IPS DF 4.7 (cell line): ENCODE measurements at regions not wholly inside any gene's neighbourhood (a gene's known extent, or its start where the extent isn't known, plus 50 kb on each side); places are given as distances from the start of the nearest gene placed in this dataset.

ENCODE experiments used
- DNase-seq: peaks from one replicate; pipeline ENCODE4 v3.0.0-alpha.2; 2013; ENCODE audit warnings: low spot score; ENCODE audit errors: extremely low read depth

DNA sequence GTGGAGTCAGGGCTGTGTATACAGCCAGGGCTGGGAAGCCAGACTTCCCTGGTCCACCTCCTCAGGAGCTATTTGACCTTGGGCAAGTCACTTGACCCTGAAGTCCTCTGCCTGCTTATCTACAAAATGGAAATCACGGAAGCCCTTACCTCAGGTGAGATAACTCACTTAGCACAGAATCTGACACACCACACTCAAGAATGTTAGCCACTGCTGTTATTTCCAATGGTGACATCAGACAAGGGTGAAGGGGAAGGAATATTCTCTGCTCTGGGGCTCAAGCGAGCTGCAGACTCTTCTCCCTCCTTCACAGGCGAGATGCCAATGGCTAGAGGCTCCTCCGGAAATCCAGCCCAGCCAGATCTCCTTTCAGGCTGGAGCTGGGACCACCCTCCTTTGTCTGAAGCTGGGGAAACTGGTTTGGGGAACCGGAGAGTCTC is 189.6 kb downstream of the HAUS1 start:
- DNase-seq, result no peak

DNA sequence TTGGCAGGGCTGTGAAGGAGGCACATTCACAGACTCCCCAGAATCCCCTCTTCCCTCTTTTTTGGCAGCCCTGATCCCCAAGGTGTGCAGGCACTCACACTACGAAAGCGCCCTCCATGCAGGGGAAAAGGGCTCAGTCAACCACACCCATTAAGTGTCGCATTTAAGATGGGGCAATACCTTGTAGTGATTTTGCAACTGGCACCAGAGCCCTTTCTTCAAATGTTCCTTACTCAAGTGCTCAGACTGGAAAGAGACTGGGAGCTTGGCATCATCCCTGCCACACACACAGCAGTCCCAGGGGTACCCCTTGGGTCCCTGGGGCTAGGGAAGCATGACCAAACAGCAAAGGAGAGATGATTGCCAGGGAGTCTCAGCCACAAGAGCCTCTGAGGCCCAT is 190.1 kb downstream of the HAUS1 start:
- DNase-seq, result no peak

DNA sequence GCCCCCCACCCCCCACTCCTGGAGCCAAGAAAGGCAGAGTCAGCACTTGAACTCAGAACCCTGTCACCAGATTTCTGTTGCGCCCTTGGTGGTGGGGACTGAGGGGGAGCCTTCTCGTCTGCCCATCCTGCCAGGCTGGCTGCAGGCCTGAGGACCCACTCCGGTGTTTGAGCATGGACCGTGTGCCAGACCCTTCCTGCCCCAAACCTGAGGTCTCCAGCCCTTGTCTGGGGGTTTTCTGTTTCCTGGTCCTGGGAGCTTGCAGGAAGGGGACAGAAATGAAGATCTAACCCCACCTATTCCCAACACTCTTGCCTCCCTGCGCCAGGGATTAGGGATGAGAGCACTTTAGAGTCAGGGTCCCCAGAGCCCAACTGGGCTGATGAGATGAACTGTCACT is 190.6 kb downstream of the HAUS1 start:
- no peak for DNase-seq

DNA sequence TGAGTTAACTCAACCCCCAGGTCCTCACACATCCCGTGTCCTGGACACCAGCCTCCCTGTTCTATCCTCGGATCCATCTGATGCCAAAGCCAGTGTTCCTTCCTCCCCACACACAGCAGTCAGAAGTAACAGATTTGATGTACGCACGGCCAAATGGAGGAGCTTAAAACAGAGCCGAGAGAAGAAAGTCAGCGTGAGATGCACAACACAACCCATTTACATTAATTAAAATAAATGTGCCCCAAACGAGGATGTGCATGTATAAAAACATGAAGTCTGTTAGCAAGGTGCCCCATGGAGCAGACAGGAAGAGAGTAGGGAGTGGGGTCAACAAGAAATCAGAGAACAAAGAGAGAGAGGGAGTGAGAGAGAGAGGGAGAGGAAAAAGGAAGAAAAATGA is 191.2 kb downstream of the HAUS1 start:
- no peak for DNase-seq

DNA sequence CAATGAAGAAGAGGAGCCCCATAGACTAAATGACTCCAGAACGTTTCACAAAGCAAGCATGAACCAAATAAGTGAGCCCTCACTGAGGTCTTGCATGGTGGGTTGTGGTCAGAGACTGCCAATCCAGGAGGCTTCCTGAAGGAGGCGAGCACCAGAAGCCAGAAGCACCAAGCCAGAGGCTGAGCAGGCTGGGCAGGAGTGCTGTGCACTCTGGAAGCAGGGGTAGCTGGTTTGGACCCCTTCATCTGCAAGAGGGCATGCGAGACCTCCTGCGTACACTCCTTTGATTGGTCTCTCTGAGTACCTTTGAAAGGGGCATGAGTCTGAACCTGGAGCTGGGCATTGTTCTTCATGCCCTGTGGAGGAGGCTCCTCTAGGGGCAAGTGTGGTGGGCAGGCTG is 192.5 kb downstream of the HAUS1 start:
- DNase-seq, result no peak

DNA sequence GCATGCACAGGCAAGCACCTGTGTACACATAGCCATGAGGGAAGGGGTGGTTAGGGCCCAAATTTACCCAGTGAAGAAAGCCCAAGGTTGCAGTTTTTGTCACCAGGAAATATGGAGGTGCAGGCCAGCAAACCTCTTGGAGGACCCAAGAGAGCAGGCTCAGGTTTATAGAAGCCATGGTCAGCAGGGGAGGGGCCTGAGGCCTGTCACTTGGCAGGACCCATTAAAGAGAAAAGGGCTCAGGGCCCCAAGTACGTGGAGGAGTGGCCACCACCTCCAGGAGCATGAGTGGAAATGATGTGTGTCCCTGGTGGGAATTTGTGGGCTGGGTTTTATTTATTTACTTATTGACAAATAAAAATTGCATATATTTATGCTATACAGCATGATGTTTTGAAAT is 192.9 kb downstream of the HAUS1 start:
- DNase-seq, result no peak

DNA sequence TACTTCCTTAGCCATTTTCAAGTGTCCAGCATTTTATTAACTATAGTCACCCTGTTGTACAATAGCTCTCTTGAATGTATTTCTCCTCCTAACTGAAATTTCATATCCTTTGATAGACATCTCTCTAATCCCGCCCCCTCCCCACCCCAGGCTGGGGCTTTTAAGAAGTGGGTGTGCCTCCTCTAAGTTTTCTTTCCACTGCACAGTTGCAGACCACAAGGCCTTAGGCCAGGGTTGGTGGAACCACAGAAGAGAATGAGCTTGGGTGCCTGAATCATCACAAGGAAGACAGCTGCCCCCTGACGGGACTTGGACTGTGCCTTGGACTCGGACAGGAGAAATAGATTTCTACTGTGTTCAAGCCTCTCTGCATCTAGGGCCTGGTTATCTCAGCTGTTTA is 193.4 kb downstream of the HAUS1 start:
- DNase-seq, result no peak

DNA sequence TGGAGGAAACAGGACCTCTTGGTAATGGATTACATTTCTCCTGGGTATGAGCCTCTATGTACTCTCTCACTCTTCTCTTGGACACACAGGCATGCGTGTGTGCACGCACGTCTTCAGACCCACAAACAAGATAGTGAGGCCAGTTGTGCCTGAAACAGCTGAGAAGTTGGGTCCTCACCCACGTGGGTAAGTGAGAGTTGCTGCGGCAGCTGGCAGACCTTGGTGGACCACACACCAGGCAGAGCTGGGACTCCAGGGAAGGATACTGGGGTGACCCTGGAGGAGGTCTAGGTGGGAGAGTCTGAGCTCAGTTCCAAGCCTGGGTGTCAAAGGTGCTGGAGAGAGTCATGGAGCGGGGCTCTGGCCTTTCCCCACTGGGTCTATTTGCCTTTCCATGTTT is 194.3 kb downstream of the HAUS1 start:
- no peak for DNase-seq

DNA sequence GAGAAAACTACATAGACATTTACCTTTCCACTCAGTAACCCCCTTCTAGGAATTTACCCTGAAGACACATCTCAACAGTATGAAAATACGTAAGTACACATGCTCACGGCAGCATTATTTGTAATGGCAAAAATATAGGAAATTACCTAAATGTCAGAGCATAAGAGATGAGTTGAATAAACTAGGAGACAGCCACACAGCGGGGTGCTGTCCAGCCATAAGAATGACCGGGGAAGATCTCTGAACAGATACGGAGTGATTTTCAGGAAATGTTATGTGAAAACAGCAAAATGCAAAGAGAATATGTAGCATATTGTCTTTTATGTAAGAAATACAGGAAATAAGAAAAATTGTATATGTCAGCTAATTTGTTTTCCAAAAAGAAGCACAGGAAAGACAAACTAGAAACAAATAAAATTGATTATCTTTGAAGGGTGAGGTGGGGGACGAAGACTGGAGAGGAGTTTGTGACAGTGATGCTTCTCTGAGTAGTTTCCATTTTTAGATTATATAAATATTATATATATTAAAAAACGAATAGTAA is 195.4 kb downstream of the HAUS1 start:
- no peak for DNase-seq

DNA sequence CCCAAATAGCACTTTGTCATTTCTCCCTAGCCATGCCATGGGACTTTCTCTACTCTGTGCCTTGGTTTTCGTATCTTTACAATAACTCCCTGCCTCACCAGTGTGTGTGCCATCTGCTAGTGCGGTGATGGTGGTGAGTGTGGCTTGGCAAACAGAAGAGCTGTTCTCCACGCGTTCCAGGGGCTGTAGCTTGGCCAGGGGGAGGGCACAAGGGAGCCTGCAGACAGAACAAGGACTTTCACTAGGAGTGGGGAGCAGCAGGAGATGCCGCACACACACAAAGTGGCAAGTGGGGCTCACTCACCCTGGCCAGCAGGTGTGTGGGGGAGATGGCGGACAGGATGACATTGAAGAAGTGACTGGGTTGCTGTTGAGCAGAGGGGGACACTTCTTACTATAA is 196.9 kb downstream of the HAUS1 start:
- DNase-seq, result no peak

DNA sequence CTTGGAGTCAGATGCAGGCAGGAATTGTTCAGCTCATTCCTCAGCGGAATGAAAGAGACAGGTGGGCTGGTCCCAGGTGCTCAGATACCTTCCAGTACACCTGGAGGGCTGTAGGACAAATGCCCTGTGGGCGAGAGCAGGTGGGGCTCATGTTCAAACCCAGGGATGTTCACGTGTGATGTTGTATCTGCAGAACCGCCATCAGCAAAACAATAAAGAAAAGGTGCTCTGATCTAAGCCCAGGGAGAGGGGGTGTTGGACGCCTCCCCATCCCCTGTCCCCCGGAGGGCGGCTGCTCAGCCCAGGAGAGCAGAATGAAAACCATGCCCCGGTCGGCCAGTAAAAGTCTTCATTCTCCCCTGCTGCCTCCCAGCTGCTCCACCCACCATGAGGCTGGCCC is 197.4 kb downstream of the HAUS1 start:
- DNase-seq, result no peak

DNA sequence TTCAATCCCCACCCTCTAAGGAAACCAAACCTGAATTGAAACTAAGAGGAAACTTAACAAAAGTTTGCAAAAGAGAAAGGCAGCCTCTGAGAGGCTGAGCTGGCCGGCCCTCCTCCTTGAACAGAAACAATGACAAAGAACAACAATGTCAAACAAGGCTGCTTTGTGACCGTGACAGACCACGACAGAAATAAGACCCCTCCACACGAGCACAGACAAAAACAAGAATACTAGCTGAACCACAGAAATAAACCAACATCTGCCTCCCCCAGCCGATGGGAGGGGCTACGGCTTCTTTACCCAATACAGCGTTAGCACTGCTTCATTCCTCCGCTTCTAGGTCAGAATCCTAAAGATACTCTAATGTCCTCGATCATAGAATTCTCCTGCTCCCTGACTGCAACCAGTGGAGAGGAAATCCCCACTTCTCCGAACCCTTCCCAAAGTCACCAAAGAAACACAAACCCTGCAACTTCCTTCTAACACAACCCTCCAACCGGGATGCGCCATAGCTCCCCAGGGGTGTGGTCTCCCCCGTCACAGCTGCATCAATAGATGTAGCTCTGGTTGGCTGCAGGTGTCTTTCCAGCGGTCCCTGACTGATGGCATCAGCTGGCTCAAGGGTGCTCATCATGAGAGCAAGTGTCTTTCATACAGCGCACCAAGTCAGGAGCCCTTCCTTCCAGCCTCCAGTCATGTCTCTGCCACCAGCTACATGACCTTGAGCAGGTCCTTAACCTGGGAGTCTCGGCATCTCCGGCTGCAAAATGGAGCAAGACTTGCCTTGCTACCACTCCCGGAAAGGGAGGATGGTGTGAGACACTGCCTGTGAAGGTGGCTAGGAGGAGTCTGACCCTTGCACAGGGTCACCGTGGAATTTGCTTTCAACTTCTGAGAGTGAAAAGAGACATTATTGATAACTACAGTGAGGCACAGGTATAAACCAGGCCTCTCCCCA is 198.6 kb downstream of the HAUS1 start:
- no peak for DNase-seq

DNA sequence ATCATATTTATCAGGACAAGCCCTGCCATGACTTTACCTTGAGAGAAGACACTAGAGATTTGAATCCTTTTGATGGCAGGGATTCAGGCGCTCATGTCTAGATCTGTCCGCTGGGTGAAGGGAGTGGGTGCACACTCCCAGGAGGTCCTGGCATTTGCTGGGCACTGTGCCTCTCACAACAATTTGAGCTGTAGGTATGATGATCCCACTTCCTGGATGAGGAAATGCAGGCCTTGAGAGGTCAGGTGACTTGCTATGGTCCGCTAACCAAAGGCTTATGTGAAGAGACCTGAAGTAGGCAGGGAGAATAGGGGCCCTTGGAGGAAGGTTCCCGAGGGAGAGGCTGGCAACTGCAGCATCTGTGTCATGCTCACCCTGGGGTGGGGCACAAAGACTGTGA is 206.1 kb downstream of the HAUS1 start:
- no peak for DNase-seq

DNA sequence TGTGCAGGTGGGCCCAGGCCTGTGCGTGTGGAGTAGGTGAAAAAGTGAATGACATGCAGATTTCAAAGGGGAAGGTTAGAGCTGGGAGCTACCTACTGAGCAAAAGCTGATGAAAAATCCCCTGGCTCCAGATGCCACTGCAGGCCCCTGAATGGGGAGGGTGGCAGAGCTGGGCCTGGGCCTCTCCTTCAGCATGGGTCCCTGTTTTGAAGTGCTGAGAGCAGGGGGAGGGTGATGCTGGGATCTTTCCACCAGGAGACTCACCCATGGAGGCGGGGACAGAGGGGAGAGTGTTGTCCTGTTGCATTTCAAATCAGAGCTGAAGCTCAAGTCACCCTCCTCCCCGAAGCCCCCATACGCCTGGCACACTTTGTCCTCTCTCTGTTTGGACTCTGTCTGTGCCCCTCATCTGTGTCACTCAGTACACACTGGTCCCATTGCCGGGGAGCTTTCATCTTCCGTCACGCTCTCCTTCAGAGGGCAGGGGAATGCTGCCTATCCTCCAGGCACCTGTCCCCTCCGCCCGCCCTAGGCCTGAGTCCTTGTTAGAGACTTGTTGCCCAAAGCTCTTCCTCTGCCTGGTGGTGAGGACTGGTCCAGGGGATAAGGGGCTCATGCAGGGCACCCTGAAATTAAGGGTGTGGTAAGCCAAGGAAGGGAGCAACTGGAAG is 206.6 kb downstream of the HAUS1 start:
- no peak for DNase-seq

DNA sequence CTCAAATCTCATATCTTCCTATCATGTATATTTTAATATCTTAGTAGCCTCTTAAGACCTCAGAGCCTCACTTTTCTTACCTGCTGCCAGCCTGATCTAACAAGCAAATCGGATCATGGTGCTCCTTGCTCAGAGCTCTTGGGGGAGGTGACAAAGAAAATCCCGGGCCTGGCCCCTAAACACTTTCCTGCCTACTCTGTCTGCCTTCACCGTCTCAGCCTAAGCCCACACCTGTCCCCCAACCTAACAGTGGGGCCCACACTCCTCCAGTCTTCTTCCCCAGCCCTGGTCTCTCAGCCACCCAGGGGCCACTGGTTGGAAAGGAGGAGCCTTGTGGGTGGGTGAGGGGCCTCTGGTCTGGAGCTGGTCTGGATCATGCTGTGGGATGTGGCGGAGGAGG is 207.3 kb downstream of the HAUS1 start:
- DNase-seq, result no peak

DNA sequence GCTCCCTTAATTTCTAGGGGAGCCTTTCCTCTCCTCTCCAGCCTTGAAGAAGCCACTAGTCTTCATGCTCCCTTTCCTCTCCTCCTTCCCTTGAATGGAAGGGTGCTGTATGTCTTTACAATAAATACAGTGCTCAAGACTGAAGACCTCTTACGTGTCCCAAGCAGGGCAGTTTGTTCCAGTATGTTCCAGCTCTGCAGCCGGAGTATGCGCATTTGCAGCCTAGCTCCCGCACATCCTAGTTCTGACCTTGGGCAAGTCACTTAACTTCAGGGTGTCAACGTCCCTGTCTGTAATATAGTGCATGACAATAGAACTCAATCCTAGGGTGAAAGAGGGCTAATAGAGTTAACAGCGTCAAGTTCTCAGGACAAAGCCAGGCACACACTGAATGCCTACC is 208.0 kb downstream of the HAUS1 start:
- DNase-seq, result no peak

DNA sequence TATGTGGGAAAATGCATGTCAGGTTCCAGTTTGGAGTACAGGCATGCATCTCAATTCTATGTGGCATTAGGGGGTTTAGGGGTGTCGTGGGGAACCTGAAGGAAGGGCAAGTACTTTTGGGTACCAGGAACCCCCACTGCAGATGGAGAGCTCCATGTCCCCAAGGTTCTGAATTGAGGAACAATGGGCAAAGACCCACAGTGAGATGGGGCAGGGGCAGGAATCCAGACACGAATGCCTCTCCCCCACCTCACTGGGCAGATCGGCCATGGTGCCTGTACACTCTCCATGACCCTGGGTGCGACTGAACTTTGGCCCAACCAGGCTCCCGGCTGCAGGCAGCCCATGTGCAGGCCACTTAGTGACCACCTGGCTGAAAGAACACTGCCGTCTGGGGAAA is 209.3 kb downstream of the HAUS1 start:
- DNase-seq, result no peak

DNA sequence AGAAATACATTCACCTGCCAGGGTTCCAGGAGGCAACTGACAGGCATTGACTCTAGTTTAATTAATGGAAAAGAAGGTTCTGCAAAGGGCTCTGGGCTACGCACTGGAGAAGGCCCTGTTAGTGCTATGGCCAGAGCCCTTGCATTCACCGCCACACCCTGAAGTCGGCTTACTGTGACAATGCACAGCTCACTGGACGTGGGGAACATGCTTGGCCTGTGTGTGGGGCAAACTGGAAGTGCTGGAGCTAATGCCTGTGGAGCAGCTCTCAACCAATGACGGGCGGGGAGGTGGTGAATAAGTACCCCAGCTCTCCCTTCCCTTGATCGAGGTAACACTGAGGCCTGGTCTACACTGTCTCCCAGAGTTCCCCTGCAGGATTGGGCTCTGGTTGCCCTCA is 209.8 kb downstream of the HAUS1 start:
- no peak for DNase-seq

DNA sequence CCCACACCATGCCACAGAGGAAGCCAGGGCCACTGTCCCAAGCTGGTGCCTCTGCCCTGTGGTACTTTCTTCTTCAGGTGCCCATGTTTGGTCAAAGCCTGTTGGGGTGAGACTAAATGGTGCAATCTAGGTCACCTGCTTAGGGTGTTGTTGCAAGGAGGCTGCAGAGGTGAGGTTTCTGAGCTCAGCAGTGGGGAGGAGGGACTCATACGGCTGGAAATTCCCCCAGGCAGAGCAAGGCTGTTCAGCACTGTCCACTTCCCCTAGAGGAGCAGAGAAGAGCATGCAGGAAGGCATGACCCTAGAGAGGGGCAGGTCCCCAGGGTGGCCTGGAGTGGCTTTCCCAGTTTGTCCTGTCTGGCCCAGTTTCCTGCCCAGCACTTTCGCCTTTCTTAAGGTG is 211.0 kb downstream of the HAUS1 start:
- DNase-seq, result no peak

DNA sequence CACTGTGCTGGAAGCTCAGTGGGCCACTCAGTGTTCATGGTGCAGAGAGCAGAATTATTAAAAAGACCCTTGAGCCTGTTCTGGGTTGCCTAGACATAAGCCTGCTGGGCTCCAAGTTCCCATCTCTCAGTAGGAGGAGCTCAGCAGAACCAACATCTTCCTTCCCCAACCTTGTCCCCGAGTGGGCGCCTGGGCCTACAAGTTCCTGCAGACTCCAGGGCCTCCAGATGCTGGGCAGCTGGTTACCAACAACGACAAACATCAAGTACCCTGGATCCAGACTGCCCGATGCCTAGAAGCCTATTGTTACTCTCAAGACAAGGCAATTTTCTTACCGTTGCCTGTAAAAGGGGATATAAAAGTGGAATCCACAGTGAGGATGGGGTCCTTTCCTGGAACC is 214.2 kb downstream of the HAUS1 start:
- no peak for DNase-seq

DNA sequence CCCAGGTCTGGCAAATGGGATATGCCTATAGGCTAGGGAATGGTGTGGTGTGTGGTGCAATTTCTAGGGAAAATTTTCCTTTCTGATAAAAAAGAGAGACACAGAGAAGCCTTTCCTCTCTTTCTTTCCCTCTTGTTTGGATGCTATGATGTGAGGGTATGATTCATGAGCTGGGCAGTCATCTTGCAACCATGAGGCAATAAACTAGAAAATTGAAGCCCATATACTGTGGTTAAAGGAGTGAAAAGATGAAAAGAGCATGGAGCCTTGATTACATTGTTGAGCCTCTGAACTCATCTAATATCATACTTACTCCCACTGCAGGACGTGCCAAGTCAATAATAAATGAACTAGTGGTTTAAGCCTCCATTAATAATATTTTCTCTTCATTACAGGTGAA is 215.6 kb downstream of the HAUS1 start:
- DNase-seq, result no peak

DNA sequence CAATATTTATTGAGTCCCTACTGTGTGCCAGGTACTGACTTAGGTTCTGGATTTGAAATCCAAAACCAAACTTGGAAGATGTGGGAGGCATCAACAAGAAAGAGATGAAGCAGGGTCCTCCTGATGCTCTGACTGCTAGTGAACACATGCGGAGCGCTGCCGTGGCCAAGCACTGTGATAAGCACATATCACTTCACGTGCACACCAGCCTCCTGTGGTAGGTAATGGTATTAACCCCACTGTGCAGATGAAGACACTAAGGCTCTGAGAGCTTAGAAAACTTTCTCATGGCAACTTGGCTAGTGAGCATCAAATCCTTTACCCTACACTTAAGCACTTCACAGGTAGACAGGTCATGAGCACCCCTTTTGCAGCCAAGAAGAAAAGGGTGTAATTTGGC is 216.1 kb downstream of the HAUS1 start:
- no peak for DNase-seq
